Cardiac muscle cell (in vitro differentiated cells and primary cell): ENCODE measurements at regions not wholly inside any gene's neighbourhood (a gene's known extent, or its start where the extent isn't known, plus 50 kb on each side); places are given as distances from the start of the nearest gene placed in this dataset.

ENCODE experiments used
- DNase-seq, 2 donors: peaks; one replicate each; pipeline versions ENCODE4 v3.0.0 to v3.0.0-alpha.2; 2010 to 2017; ENCODE audit warnings: low read depth in 1 of 2, low spot score in 1 of 2
- H3K27ac ChIP-seq: fragments of 200-600 bp; sonication (generic); 2 replicates; pipeline ENCODE4 v1.5.1; 2016
- H3K27me3 ChIP-seq: fragments of 200-600 bp; sonication (generic); 2 replicates; pipeline ENCODE4 v1.6.0; 2016; ENCODE audit warnings: control low read depth
- H3K36me3 ChIP-seq: fragments of 200-600 bp; sonication (generic); 2 replicates; pipeline ENCODE4 v1.5.1; 2016; ENCODE audit warnings: control low read depth
- H3K4me1 ChIP-seq: fragments of 200-600 bp; sonication (generic); 2 replicates; pipeline ENCODE4 v1.8.1; 2017; ENCODE audit warnings: low read depth, mild to moderate bottlenecking, mixed run types
- H3K4me3 ChIP-seq: fragments of 200-600 bp; sonication (generic); 2 replicates; pipeline ENCODE4 v1.5.1; 2016; ENCODE audit warnings: mild to moderate bottlenecking
- H3K9me3 ChIP-seq: fragments of 200-600 bp; sonication (generic); 2 replicates; pipeline ENCODE4 v1.5.1; 2017; ENCODE audit warnings: low read depth, mild to moderate bottlenecking, control low read depth
- TF ChIP-seq, protein P1 (sequence below): IDR thresholded peaks from 2 replicates; pipeline ENCODE4 v1.5.1; 2012; ENCODE audit warnings: low read depth, mild to moderate bottlenecking, low read length

DNA sequence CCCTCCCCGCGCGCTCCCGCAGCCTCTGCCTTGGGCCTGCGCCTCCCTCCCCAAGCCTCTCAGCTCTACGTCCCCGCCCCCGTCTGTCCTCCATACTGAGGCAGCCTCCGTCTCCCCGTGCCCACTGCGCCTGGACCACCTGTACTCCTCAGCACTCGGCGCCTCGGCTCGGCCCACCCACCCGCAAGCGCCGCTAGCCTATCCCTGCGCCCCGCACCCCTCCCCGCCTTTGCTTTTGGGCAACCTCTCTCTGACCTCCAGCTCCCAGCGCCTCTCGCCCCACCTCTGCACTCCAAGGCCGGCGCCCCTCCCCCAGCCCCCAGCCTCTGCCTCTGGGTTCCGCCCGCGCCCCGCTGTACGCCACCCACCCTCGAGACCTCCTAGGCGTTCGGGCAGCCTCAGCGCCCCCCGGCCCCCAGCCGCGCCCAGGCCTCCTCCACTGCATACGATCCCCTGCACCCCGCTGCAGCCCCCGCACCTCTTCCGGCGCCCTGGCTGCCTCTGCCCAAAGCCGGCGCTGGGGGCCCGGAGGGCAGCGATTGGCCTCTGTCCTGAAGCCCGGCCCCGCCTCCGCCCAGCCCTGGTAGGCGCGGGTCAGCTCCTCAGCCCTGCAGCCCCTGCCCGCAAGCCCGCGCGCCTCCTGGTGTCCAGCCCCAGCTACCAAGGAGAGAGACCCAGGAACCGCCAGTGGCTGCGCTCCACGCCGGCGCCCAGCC, 279.8 kb upstream of the USP9Y start:
- DNase-seq = peak in 1 of 2 donors; percentile 2
- TF ChIP-seq, protein P1, sequence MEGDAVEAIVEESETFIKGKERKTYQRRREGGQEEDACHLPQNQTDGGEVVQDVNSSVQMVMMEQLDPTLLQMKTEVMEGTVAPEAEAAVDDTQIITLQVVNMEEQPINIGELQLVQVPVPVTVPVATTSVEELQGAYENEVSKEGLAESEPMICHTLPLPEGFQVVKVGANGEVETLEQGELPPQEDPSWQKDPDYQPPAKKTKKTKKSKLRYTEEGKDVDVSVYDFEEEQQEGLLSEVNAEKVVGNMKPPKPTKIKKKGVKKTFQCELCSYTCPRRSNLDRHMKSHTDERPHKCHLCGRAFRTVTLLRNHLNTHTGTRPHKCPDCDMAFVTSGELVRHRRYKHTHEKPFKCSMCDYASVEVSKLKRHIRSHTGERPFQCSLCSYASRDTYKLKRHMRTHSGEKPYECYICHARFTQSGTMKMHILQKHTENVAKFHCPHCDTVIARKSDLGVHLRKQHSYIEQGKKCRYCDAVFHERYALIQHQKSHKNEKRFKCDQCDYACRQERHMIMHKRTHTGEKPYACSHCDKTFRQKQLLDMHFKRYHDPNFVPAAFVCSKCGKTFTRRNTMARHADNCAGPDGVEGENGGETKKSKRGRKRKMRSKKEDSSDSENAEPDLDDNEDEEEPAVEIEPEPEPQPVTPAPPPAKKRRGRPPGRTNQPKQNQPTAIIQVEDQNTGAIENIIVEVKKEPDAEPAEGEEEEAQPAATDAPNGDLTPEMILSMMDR = no peak
- Histone ChIP-seq H3K27me3 (no peaks in the 10 kb centered on the region), H3K4me1 (no peaks in the 10 kb centered on the region), H3K4me3 (no peak overlapping the region), H3K27ac (no peak overlapping the region), H3K9me3 (no peaks in the 10 kb centered on the region), H3K36me3 (no peaks in the 10 kb centered on the region)

DNA sequence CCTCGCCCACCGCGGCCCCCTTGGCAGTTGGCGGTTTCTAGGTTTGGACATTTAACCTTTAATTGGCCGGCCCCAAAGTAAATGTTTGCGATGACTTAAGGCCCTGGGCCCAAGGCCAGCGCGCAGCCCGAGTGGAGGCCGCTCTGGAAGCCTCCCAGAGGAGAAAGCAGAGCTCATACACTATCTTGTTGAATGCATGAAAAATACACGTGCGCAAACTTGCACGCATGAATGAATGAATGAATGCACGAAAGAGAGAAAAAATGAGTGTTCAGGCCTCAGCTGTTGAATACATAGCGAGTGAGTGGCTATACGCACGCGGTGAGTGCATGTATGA, 279.3 kb upstream of the USP9Y start:
- H3K4me3 ChIP-seq = no peak overlapping the region

DNA sequence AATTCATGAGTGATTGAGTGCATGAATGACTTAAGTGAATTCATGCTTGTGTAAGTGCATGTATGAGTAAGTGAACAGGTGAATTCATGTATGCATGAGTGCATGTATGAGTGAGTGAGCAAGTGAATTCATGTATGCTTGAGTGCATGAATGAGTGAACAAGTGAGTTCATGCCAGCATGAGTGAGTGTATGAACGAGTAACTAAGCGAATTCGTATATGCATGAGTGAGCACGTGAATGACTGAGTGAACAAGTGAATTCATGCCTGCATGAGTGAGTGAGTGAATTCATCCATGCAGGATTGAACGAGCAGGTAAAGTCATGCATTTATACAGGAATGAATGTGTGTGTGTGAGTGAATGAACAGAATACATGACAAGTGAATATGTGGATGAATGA, 278.5 kb upstream of the USP9Y start:
- H3K27ac ChIP-seq = no peak overlapping the region
- TF ChIP-seq, protein P1 = no peak

More for the DNA sequence above, 279.3 kb upstream of the USP9Y start:
- DNase-seq = no peak
- Histone ChIP-seq H3K27me3 (no peaks in the 10 kb centered on the region), H3K36me3 (no peaks in the 10 kb centered on the region), H3K27ac (no peak overlapping the region), H3K4me1 (no peaks in the 10 kb centered on the region), H3K9me3 (no peaks in the 10 kb centered on the region)
- TF ChIP-seq, protein P1 = no peak

DNA sequence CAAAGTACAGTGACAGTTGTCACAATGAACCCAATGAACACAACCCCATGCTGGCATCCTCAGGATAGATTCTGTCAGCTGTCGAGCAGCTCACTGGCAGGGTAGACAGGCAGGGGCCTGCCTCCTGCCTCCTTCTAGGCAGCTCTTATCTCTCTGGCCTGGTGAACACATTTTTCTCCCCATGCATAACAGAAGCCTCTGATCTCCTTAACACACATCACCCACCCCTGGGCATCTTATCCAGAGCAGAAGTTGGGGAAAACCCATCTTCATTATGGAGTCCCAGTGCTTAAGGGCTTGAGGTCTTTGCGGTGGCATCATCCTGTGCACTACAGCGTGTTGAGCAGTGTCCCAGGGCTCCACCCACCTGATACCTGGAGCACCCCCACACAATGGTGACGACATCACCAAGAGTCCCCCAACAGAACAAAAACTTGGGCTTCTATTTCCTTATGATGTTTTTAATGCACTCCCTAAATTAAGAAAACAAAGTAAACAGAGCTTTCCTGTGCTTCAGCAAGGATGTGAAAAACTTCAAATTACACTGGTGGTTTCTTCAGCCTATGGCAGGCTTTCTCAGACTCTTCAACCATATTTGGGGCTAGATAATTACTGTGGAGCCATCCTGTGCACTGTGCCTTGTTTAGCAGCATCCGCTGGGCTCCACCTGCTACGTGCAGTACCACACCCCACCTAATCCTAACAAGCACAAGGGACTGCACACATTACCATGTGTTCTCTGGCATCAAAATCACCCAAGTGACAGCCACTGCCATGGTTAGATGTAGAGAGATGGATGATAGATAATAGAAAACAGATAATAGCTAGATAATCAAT, 277.4 kb upstream of the USP9Y start:
- DNase-seq = no peak
- no peaks in the 10 kb centered on the region for H3K27me3 ChIP-seq
- TF ChIP-seq, protein P1 = no peak

More for the DNA sequence above, 278.5 kb upstream of the USP9Y start:
- DNase-seq = no peak
- no peaks in the 10 kb centered on the region for H3K9me3 ChIP-seq
- H3K4me1 ChIP-seq = no peaks in the 10 kb centered on the region
- no peak overlapping the region for H3K4me3 ChIP-seq
- H3K36me3 ChIP-seq = no peaks in the 10 kb centered on the region
- no peaks in the 10 kb centered on the region for H3K27me3 ChIP-seq

DNA sequence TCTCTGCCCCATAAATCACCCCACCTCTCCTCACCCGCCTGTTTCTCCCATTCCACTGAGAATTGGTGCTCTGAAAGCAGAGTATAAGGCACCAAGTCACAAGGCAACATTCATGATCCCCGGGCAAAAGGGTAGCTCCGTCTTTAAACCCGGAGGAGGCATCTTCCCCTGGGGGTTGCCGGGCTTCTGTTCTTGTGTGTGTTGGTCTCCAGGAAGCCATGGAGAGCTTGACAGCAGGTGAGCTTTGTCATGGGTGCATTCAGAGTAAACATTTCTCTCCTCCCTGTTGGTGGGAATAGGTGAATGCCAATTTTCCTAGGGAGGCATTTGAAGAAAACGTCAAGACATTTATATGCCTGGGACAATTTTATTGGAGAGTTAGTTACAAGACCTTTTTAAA, 275.5 kb upstream of the USP9Y start:
- DNase-seq = no peak
- Histone ChIP-seq H3K4me1 (no peaks in the 10 kb centered on the region), H3K27me3 (no peaks in the 10 kb centered on the region), H3K9me3 (no peaks in the 10 kb centered on the region), H3K4me3 (no peak overlapping the region), H3K36me3 (no peaks in the 10 kb centered on the region), H3K27ac (no peak overlapping the region)
- TF ChIP-seq, protein P1 = no peak

More for the DNA sequence above, 277.4 kb upstream of the USP9Y start:
- Histone ChIP-seq H3K27ac (no peak overlapping the region), H3K4me3 (no peak overlapping the region), H3K36me3 (no peaks in the 10 kb centered on the region), H3K9me3 (no peaks in the 10 kb centered on the region), H3K4me1 (no peaks in the 10 kb centered on the region)
